Gastroesophageal sphincter (tissue), 3 donors: ENCODE measurements at regions not wholly inside any gene's neighbourhood (a gene's known extent, or its start where the extent isn't known, plus 50 kb on each side); places are given as distances from the start of the nearest gene placed in this dataset.

Experiments used
- CTCF ChIP-seq, 4 experiments: fragments of 200-600 bp in 2 of 4; fragments of 450-650 bp in 2 of 4; sonication (generic) in 1 of 4; IDR thresholded peaks; one replicate each; pipeline ENCODE4 v1.5.1; 2017 to 2019; ENCODE audit warnings: antibody characterized with exemption in 4 of 4, mild to moderate bottlenecking in 2 of 4, moderate library complexity in 2 of 4
- POLR2A ChIP-seq, 2 donors: fragments of 450-650 bp; IDR thresholded peaks; one replicate each; pipeline ENCODE4 v1.6.1; 2017; ENCODE audit warnings: antibody characterized with exemption in 2 of 2, mild to moderate bottlenecking in 2 of 2, moderate library complexity in 1 of 2
- POLR2AphosphoS5 ChIP-seq: sonication (generic); formaldehyde crosslinking; IDR thresholded peaks from one replicate; pipeline ENCODE4 v1.6.1; 2017; ENCODE audit warnings: antibody characterized with exemption

GRCh38 chr4:63901304-63901703, 507.9 kb downstream of the TECRL start:
- TF ChIP-seq POLR2A (IDR thresholded peaks at IDR 0.05) (no peak), CTCF (IDR thresholded peaks at IDR 0.05) (no peak), POLR2AphosphoS5 (no peak)
